Liver (tissue), 8 donors: ENCODE measurements at regions not wholly inside any gene's neighbourhood (a gene's known extent, or its start where the extent isn't known, plus 50 kb on each side); places are given as distances from the start of the nearest gene placed in this dataset.

Experiments
- DNase-seq: peaks from one replicate; pipeline ENCODE4 v3.0.0-alpha.2; 2017; ENCODE audit warnings: low spot score
- H3K27ac ChIP-seq, 2 donors: one replicate each; pipeline ENCODE4 v1.7.0; 2013; ENCODE audit warnings: inconsistent platforms in 2 of 2, low read length in 2 of 2, control low read depth in 1 of 2, low read depth in 1 of 2, mild to moderate bottlenecking in 1 of 2
- H3K27me3 ChIP-seq, 4 donors: one replicate each; pipeline versions ENCODE4 v1.6.1 to v1.7.0; 2013; ENCODE audit warnings: low read length in 3 of 4, inconsistent platforms in 1 of 4, mild to moderate bottlenecking in 1 of 4, moderate library complexity in 1 of 4; ENCODE audit not compliant: control insufficient read depth in 4 of 4, insufficient read depth in 4 of 4
- H3K36me3 ChIP-seq, 4 donors: one replicate each; pipeline versions ENCODE4 v1.6.1 to v1.7.0; 2013; ENCODE audit warnings: low read length in 3 of 4, mild to moderate bottlenecking in 3 of 4, low read depth in 1 of 4, moderate library complexity in 1 of 4; ENCODE audit not compliant: control insufficient read depth in 4 of 4, insufficient read depth in 3 of 4
- H3K4me1 ChIP-seq, 4 donors: one replicate each; pipeline versions ENCODE4 v1.6.1 to v1.7.0; 2013; ENCODE audit warnings: low read length in 3 of 4, mild to moderate bottlenecking in 3 of 4, moderate library complexity in 1 of 4; ENCODE audit not compliant: control insufficient read depth in 4 of 4, insufficient read depth in 4 of 4
- H3K4me3 ChIP-seq, 3 donors: one replicate each; pipeline versions ENCODE4 v1.6.1 to v1.7.0; 2013; ENCODE audit warnings: low read length in 3 of 3, control low read depth in 1 of 3, low read depth in 1 of 3, mild to moderate bottlenecking in 1 of 3
- H3K9ac ChIP-seq, 2 donors: one replicate each; pipeline ENCODE4 v1.7.0; 2013; ENCODE audit warnings: low read length in 2 of 2, mild to moderate bottlenecking in 2 of 2, moderate library complexity in 2 of 2, control low read depth in 1 of 2, low read depth in 1 of 2
- H3K9me3 ChIP-seq, 4 donors: one replicate each; pipeline versions ENCODE4 v1.6.1 to v1.7.0; 2013; ENCODE audit warnings: low read length in 3 of 4; ENCODE audit not compliant: control insufficient read depth in 4 of 4
- ATF3 ChIP-seq: IDR thresholded peaks from 2 replicates; pipeline ENCODE4 v1.6.1; 2016; ENCODE audit warnings: antibody characterized with exemption
- CTCF ChIP-seq: fragments of 150-350 bp; IDR thresholded peaks from 2 replicates; pipeline ENCODE4 v1.5.1; 2017; ENCODE audit warnings: improper control_type of control experiment, low read depth, low read length; ENCODE audit not compliant: missing input control
- FOXA1 ChIP-seq: IDR thresholded peaks from 2 replicates; pipeline ENCODE4 v1.6.1; 2016; ENCODE audit warnings: antibody characterized with exemption
- FOXA2 ChIP-seq: IDR thresholded peaks from 2 replicates; pipeline ENCODE4 v1.6.1; 2016; ENCODE audit warnings: antibody characterized with exemption
- GABPA ChIP-seq, 2 donors: IDR thresholded peaks in 1 of 2; conservative IDR thresholded peaks in 1 of 2; 2 replicates each; pipeline ENCODE4 v1.6.1; 2016; ENCODE audit warnings: antibody characterized with exemption in 2 of 2, mild to moderate bottlenecking in 1 of 2, moderate library complexity in 1 of 2
- HNF4A ChIP-seq, 2 donors: conservative IDR thresholded peaks; 2 replicates each; pipeline ENCODE4 v1.6.1; 2016; ENCODE audit warnings: antibody characterized with exemption in 2 of 2, mild to moderate bottlenecking in 2 of 2
- JUND ChIP-seq, 2 donors: IDR thresholded peaks; 2 replicates each; pipeline ENCODE4 v1.6.1; 2016; ENCODE audit warnings: antibody characterized with exemption in 2 of 2
- NR2F2 ChIP-seq: IDR thresholded peaks from 2 replicates; pipeline ENCODE4 v1.6.1; 2016; ENCODE audit warnings: antibody characterized with exemption
- RAD21 ChIP-seq, 2 donors: IDR thresholded peaks; 2 replicates each; pipeline ENCODE4 v1.6.1; 2016; ENCODE audit warnings: antibody characterized with exemption in 2 of 2, mild to moderate bottlenecking in 2 of 2
- REST ChIP-seq: IDR thresholded peaks from 2 replicates; pipeline ENCODE4 v1.6.1; 2016; ENCODE audit warnings: antibody characterized with exemption, mild to moderate bottlenecking
- RXRA ChIP-seq, 2 donors: IDR thresholded peaks; 2 replicates each; pipeline ENCODE4 v1.6.1; 2017 to 2018; ENCODE audit warnings: antibody characterized with exemption in 2 of 2, mild to moderate bottlenecking in 1 of 2
- TAF1 ChIP-seq: conservative IDR thresholded peaks from 2 replicates; pipeline ENCODE4 v1.6.1; 2016; ENCODE audit warnings: antibody characterized with exemption, mild to moderate bottlenecking
- WGBS: extraction: QIAGEN DNeasy Blood & Tissue Kit; methylation state at CpG from one replicate; pipeline ENCODE4 v1.1.7; 2013; 5-methylcytosine and 5-hydroxymethylcytosine counted together
- donor health status: healthy.
- donor health status: healthy.
- donor health status: healthy.
- donor health status: healthy.
- donor health status: healthy.

- Histone ChIP-seq H3K4me3 (no peak overlapping the region), H3K27me3 (no peaks in the 10 kb centered on the region), H3K27ac (no peak overlapping the region), H3K9me3 (no peaks in the 10 kb centered on the region), H3K9ac (no peak overlapping the region), H3K4me1 (no peaks in the 10 kb centered on the region), H3K36me3 (no peaks in the 10 kb centered on the region)
- TF ChIP-seq FOXA2 (no peak), RXRA (IDR thresholded peaks at IDR 0.05) (no peak), CTCF (no peak)
- WGBS = 94% methylated on average over 1 of the region's 1 CpG
- DNase-seq = no peak
These were observed 246.9 kb upstream of the TANK start for GRCh38 chr2:160913323-160913722.

- TF ChIP-seq RXRA (IDR thresholded peaks at IDR 0.05) = no peak
- no peaks in the 10 kb centered on the region for H3K27me3 ChIP-seq
- no peaks in the 10 kb centered on the region for H3K36me3 ChIP-seq
- H3K9me3 ChIP-seq = no peaks in the 10 kb centered on the region
- H3K9ac ChIP-seq = no peak overlapping the region
- no peak overlapping the region for H3K27ac ChIP-seq
- no peak overlapping the region for H3K4me3 ChIP-seq
- no peak for DNase-seq
- no peaks in the 10 kb centered on the region for H3K4me1 ChIP-seq
These were observed 246.0 kb upstream of the TANK start for GRCh38 chr2:160914217-160914616.

- 95% methylated on average over 1 of the region's 1 CpG for WGBS
- Histone ChIP-seq H3K9ac (no peak overlapping the region), H3K4me3 (no peak overlapping the region), H3K27ac (no peak overlapping the region), H3K9me3 (no peaks in the 10 kb centered on the region), H3K36me3 (no peaks in the 10 kb centered on the region), H3K27me3 (no peaks in the 10 kb centered on the region), H3K4me1 (no peaks in the 10 kb centered on the region)
- TF ChIP-seq GABPA (IDR thresholded peaks at IDR 0.05 in 1 of 2, conservative IDR thresholded peaks at IDR 0.05 in 1 of 2) (no peak), RAD21 (IDR thresholded peaks at IDR 0.05) (no peak), TAF1 (no peak), HNF4A (conservative IDR thresholded peaks at IDR 0.05) (no peak), FOXA2 (no peak), NR2F2 (no peak), ATF3 (no peak), FOXA1 (no peak), REST (no peak), JUND (IDR thresholded peaks at IDR 0.05) (no peak)
- DNase-seq = no peak
These were observed 243.9 kb upstream of the TANK start for GRCh38 chr2:160916300-160916699.
